ENCODE measurements at regions not wholly inside any gene's neighbourhood (a gene's known extent, or its start where the extent isn't known, plus 50 kb on each side); places are given as distances from the start of the nearest gene placed in this dataset.

DNA sequence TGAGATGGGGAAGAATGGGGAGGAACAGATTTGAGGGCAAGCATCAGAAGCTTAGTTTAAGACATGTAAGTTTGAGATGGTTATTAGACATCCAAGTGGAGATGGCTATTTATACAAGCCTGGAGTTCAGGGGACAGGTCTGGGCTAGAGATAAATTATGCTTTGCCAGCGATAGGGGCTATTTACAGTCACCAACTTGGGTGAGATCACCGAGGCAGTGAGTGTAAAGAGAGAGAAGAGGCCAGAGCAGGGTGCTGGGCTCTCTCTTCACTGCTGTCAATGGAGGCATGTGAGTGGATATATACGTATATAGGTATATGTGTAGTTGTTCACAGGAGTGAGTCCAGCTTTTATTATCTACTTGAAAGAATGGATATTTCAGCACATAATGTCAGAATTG lies 81.0 kb downstream of the QPCT start:
- DNase-seq = no peak

DNA sequence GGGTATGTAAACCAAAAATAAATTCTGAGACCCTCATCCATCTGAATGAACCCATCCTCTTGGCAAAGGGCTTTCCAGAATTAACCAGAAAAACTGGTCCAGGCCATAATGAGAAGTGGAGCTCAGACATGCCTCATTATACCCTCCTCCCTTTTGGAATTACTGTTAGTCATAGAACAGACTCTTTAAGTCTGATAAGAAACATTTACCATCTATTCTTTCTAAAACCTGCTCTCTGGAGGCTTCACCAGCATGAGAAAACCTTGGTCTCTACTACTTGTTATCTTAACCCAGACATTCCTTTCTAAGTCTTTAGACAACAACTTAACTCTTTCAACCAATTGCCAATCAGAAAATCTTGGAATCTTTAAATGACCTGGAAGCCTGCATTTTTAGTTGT lies 82.8 kb downstream of the QPCT start:
- no peak for DNase-seq

DNA sequence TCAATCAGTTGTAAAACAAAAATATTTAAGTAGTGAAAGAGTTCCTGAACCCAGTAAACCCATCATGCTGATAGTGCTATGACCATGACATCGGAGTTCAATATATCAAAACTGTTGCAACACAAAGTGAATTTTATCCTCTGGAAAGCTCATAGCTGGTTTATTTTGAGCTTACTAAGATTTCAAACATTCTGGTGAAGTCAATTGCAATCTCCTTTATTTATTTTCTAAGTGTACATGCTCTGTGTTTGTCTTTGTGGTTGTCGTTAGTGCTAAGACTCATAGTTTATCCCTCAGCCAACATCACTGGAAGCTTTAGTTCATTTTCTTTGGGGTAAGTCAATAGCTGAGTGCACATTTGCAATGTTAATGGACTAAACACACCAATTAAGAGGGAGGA lies 91.9 kb downstream of the QPCT start:
- DNase-seq = no peak

DNA sequence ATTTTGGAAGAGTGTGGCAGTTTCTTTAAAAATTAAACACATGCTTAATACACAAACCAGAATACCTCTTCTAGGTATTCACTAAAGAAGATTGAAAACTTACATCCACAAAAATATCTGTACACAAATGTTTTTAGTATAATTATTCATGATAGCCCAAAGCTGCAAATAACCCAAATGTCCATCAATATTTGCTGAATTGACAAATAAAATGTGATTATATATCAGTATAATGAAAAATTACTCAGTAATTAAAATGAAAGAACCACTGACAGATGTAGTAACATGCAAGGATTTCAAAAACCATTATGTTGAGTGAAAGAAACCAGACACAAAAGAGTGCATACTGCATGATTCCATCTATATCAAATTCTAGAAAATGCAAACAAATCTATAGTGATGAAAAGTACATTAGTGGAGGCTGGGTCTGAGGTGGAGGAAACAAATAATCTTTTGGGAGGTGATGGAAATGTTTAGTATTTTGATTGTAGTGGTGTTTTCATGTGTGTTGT lies 94.8 kb downstream of the QPCT start:
- DNase-seq = no peak

DNA sequence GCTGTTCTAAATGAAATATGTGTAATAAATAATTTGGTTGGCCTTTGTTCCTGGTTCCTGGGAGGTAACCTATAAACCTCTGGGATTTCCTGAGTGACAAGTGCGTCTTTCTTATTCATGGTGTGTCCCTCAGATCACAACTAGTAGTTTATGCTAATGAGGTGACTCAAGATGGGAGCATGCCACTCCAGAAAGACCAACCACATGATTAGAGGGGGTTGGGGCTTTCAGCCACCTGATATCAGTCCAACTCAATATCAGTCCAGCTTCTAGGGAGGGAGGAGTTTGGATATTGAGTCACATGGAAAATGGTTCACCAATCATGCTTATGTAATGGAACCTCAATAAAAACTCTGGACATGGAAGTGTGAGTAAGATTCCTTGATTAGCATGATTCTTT lies 96.6 kb downstream of the QPCT start:
- DNase-seq = no peak

DNA sequence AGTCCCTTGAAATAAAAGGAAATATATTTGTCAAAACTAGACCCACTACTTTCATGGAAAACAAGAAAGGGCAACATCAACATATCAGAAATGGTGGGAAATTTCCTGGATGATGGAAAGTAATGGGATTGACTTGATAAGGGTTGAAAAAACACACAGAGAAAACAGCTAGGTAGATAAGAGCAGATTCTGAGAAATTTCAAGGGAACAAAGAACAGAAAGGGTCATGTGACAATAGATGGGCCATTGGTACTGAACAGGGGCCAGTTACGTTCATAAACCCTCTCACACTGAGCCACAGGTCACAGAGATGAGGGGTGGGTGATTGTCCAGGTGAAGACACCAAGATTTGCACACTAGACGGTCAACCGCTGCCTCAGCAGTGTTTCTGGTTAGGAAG lies 98.7 kb downstream of the QPCT start:
- DNase-seq = no peak

DNA sequence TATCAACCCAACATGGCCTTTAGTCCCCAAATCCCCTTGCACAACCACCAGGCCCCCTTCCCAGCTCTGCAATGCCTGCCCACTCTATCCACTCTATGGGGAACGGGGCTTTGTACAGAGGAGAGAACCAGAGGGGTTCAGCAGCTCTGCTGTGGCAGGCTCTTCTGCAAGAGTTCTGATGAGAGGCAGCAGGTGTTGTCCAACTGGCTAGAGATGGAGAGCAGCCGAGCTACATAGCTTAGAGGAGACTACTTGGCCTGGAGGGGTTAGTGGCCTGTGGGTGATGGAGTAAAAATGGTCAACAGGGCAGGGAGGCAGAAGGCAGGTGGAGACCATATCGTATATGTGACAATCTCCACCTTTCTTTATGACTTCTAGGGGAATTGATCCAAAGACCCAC lies 103.0 kb downstream of the QPCT start:
- DNase-seq = no peak

DNA sequence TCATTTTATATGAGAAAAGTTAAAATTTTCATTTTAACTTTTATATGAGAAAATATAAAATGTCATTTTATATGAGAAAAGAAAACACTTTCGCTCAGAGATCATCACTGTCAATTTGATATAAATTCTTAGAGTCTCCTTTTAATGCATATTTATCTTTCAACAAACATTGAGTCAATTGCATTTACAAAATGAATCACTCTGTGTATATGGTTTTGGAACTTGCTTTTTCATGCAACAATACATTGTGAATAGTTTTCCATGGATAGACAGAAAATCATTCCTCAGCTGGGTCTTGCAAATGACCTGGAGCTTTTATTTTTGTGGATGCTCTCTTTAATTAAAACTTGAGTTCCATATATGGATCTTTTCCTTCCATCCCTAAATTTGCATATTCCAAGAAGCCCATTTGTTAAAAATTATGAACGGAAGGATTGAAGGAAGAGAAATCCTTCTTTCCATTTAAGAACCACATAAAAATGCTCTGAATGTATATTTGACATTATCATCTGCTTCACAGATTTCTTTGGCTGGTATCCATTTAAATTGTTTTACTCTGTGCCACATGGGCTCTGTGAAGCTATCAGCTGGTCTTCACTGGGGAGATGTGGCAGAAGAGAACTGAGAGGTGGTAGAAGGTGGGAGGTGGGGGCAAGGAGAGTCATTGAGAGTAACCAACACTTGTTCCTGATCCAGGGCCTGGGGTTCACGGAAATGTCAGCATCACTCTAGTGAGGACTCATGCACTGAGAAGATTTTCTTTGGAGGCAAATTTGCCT lies 104.1 kb downstream of the QPCT start:
- no peak for DNase-seq

DNA sequence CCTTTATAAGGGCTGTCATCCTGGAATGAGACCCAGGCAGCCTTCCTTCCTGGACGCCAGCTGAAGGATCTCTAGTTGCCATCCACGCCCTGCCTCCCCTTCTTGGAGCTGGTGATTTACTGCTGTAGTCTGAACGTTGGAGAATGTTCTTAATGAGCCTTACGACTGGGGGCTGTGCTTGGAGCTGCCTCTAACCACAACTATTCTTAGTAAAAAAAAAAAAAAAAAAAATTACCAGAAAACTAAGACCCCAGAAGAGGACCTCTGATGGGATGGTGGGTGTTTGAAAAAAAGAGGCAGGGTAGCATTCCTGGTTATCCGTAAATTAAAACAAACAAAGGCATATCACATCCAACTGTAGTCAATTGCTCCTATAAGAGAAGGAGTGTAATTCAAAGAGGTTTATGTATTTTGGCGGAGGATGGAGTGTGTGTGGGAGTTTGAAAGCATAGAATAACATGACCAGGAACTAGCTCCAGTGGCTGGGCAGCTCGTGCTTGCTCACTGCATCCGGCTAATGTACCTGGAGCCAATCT lies 105.4 kb downstream of the QPCT start:
- no peak for DNase-seq

DNA sequence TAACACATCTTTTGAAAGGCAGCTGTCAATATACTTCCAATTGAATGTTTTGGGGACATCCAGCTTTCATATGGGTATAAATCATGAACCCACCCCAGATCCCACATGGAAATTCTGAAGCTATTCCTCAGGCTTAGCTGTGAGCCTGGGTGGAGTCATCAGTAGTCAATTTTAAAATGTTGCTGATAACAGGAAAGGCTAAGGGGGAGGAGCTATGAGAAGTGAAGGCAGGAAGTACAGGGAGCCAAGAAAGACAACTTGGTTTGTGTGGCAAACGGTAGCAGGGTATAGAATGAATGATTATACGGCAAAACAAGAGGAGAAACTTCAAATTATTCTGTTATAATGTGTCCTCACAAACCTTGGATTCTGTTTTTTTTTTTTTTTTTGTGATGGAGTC lies 108.6 kb downstream of the QPCT start:
- DNase-seq = no peak

DNA sequence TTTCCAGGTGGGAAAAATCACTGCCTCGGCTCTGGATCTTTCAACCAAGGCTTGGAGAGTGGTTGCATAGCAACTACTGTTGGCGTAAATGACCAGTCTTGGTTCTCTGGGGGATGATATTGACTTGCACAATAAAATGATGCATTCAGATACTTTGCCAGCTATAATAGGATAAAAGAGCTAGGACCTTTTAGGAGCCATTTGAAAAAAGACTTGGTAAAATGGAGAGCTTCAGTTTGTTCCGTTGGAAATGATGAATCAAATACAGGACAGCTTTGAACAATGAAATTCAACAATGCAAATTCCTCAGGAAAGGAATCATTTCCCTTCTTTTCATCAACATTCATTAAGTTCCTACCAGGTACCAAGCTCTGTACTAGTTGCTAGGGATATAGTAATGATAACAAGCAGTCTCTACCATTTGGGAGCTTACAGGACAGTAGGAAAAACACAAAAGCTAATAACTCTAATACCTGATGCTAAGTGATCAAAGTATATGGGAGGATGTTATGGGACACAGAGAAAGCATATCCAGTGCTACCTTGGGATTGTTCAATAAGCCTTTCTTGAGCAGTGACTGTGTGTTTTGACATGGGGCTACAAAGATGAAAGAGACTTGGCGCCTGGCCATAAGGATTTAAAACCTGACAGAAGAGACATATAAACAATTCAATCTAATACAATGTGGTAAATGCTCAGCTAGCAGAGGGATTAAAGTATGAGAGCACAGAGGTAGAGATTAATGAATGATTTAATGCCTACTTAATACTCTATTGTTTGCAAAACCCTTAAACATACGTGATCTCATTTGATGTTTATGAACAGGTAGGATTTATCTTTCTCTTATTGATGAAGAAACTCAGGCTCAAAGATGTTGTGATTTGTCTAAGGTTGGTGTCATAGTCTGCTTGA lies 110.7 kb downstream of the QPCT start:
- no peak for DNase-seq

DNA sequence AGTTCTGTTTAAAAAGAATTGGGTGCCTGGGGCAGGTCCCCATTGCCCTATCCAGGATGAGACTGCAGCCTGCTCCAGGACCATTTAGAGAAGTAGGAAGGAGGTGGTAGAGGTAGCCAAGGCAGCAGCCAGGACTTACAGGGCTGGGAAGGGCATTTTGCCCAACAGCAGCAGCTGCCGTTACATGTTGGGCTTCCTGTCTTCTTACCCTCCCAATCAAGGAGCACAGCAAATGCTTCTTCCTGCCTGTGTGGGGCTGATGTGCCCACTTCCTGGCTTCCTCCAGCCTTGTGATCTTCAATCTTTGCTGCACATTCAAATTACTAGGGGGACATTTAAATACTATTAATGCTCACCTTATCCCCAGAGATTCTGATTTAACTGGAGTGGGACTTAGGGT lies 112.0 kb downstream of the QPCT start:
- no peak for DNase-seq

DNA sequence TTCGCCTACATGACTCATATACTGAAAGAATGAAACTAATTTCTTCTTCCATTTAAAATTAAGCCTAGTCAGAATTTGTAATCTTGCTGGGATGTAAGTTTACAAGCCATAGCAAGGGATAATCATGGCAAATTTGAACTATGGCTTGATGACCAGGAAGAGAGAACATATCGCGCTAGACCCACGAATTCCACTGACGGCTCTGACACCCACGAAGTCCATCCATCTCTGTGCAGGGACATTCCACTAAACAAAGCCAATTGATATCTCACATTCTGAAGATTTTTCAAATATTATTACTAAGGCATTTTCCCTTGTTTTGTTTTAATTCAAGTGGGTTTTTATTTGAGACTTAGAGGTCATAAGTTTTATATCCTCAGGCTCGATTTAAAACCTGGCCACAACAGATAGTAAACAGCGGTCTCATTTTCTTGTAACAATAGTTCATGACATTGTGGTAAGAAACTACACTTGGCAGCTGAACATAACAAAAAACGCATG lies 113.0 kb downstream of the QPCT start:
- no peak for DNase-seq

DNA sequence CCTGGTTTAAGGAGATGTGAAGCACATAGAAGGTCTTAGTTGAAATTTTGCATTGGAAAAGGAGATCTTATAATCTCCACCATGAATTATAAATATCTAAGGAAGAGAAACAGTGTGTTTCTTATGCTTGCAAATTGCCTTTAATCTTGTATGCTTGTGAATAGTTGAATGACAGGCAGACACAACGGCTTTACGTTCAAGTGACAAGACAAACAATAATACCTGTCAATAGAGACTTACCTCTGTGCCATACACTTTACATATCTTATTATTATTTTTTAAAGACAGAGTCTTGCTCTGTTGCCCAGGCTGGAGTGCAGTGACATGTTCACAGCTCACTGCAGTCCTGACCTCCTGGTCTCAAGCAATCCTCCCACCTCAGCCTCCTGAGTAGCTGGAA lies 113.7 kb downstream of the QPCT start:
- no peak for DNase-seq

DNA sequence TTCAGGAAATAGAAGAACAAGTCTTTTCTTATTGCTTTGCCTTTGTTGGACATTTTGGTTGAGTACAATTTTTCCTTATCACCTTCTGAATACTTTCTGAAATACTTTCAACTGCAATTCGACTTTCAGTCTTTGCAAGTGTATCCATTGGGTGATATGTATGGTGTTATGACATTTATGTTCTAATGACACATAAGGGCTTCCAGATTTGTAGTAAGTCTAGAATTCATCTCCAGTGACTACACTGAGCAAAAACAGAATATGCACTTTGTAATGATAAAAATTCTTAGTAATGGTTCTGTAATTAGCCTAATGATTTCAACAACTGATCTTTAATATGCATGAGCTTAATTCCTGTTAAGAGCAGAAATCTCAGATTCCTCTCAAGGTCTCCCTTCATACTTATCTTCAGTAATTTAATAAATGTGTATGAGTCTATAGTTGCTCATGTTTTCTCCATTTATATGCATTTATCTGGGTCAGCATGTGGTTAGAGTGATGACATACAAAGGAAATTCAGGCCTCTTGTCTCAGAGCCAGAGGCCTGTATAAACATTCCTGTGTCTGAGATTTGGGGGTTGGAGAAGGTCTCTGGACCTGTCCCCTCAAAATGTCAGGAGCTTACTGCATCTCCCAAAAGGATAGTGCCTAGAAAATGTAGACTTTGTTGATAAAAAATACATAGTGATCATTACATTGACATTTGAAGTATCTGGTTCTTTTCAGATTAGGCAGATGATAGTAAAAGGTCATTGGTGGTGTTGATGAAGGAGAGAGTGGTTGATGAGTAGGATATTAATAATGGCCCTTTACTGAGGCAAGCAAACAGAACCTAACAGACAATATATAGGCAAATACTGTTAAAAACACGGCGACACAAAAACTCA lies 114.9 kb downstream of the QPCT start:
- DNase-seq = no peak

DNA sequence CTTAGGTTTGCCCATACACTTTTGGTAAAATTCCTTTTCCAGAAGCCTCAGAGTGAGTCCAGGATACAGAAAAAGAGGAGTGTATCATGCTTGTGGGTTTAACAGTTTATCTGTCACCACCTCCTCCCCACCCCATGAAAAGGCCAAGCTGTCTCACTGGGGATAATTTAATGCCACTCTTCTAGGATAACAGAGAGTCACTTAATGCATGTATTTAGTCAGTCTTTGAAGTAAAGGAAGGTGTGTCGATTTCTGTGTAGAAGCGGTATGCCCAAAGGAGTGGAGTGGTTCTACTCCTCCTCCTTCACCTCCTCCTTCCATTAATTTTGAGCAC lies 116.4 kb downstream of the QPCT start:
- DNase-seq = no peak

DNA sequence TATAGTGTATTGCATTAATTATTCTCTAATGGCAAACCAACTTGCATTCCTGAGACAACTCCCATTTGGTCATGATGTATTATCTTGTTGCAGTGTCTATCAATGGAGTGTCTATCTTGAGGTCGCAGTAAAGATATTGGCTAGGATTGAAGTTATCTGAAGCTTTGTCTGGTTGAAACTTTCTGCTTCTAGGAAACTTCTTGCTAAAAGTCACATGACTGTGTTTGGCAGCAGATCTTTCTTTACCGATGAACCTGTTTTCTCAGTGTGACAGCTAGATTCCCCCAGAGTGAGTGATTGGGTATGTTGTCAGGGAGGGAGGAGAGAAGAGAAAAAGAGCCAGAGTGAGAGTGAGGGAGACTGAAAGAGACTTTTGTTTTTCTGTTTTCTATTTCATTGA lies 119.6 kb downstream of the QPCT start:
- DNase-seq = peak; percentile 66

DNA sequence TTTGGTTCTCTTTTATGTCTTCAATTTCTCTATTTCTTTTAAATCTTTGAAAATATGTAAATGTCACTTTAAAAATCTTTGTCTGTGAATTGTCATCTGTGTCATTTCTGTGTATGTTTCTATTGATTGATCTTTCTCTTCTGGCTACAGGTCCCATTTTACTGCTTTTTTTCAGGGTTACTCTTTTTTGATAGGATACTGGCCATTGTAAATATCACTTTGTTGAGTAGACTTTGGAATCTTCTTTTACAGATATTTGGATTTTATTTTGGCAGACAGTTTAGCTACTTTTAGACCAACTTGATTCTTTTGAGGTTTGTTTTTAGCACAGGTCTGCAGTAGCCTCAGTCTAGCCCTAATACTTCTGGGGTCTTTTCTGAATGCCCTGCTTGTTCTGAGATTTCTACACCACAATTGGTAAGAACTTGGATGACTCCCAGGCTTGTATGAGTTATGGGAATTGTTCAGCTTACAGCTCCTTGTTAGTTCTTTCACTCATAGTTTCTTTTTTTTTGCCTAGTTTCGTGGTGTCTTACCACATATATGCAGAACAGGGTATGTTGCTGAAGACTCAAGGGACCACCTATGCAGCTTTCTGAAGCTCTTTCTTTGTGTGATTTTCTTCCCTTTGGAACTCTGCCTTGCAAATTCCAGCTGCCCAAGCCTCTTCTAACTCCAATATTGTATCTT lies 122.2 kb downstream of the QPCT start:
- DNase-seq = no peak

DNA sequence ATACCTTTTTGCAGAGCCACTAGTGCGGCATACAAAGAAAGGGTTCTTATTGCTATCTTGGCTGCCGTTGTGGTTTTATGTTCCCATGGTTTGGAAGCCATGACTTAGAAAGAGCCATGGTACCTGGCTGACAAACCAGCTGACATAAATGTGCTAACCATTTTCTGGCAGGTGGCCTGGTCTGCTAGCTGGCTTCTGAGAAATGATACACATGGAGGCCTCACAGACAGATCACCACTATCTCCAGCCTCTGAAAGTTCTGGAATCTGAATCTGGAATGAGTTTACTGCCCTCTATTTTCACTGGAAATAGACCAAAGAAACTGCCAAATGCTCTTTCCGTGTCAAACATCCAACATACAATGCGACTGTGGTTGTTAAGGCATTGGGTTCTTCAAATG lies 123.7 kb downstream of the QPCT start:
- no peak for DNase-seq

DNA sequence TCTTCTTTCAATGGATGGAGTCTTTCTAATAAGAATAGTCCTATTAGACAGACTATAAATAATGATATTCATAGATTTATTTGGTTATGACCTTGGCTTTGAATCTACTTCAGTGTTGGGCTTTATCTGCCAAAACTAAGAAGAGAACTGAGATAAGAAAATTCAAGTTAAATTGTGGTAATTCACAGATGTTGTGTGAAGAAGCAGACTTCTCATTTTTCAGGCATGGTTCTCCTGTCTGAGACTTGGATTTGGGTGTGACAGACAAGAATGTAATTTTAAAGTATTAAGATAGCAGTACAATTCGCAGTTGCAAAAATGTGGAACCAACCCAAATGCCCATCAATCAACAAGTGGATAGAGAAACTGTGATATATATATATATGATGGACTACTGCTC lies 124.7 kb downstream of the QPCT start:
- no peak for DNase-seq

DNA sequence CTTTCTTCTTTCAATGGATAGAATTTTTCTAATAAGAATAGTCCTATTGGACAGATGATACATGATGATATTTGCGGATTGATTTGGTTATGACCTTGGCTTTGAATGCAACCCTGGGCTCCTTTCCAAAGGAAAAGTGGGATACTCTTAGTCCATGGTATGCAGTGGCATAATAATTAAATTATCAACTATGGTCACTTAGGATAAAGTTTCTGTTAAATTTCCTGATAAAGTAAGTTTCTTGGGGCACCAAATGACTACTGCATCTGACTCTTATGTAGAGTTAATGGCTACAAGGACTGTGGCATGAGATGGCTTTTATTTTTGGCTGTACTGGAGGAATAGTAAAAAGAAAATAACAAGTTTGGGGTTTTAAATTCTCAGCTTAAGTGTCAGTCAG lies 126.7 kb downstream of the QPCT start:
- DNase-seq = no peak

DNA sequence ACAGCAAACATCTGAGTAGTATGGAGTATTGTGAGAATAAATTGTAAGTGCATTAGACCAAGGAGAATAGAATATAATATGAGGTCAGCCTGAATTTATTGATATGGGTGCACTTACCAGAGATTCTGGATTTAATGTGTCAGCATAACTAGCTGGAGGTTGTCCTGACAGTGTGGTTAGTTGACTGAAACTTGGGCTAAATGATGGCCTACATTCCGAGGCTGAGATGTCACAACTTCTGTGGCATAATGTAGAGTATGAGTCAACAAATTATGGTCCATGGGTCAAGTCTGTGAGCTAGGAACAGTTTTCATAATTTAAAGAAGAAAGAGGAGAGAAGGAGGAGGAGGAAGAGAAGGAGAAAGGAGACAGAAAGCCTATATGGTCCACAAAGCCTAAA lies 127.6 kb downstream of the QPCT start:
- DNase-seq = no peak
